ENCODE measurements at regions not wholly inside any gene's neighbourhood (a gene's known extent, or its start where the extent isn't known, plus 50 kb on each side); places are given as distances from the start of the nearest gene placed in this dataset.

DNA sequence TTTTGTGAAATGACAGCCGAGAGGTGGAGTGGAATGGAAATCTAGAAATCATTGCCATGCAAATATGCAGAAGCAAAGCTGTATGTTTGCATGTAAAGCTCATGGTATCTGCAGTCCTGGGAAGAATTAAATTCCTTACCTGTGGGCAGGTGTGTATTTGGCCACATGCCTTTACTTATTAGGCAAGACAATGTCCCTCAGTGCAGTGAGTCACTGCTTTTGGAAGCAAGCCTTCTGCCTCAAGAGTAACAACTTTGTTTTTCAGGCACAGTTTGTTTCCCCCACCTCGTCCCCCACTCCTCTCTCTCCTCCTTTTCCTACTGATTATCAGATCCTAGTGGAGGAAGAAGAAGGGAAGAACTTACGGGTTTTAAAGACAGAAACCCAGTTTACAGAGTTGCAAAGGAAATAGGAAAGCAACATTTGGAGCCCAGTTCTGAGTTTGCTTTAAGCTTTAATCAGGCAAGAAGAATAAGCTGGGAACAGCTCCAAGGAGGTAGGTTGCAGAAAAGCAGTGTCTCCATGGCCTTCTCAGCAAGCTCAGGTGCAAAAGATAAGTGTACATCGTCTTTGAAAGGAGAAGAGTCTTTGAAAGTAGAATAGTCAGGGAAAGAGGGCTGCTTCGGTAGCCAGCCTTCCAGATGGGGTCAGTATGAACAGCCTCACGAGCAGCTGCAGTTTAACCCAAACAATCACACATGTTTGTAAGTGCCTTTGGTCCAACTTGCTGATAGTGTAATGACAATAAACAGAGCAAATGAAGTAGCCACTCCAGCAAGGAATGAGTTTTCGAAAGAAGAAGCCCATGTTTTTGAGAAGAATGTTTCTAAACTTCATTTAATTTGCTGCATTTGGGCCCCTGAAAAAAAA is 190.1 kb downstream of the KLF5 start:
- no peak for DNase-seq
- no peaks in the 10 kb centered on the region for H3K36me3 ChIP-seq (replicated peaks in 1 of 2)
- no peaks in the 10 kb centered on the region for H3K4me1 ChIP-seq (replicated peaks in 1 of 2)
- no peaks in the 10 kb centered on the region for H3K9me3 ChIP-seq (replicated peaks in 1 of 3)
- no peaks in the 10 kb centered on the region for H3K27me3 ChIP-seq
- intact Hi-C loops (cut with DNase I): no loop called here
- 44 to 51% (median 46%) methylated on average over 7 of the region's 7 CpGs for WGBS, 4 donors
- no peak for TF ChIP-seq POLR2A (IDR thresholded peaks at IDR 0.05)
- TF ChIP-seq, protein P1, sequence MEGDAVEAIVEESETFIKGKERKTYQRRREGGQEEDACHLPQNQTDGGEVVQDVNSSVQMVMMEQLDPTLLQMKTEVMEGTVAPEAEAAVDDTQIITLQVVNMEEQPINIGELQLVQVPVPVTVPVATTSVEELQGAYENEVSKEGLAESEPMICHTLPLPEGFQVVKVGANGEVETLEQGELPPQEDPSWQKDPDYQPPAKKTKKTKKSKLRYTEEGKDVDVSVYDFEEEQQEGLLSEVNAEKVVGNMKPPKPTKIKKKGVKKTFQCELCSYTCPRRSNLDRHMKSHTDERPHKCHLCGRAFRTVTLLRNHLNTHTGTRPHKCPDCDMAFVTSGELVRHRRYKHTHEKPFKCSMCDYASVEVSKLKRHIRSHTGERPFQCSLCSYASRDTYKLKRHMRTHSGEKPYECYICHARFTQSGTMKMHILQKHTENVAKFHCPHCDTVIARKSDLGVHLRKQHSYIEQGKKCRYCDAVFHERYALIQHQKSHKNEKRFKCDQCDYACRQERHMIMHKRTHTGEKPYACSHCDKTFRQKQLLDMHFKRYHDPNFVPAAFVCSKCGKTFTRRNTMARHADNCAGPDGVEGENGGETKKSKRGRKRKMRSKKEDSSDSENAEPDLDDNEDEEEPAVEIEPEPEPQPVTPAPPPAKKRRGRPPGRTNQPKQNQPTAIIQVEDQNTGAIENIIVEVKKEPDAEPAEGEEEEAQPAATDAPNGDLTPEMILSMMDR (IDR thresholded peaks at IDR 0.05): no peak
- no peak overlapping the region for H3K27ac ChIP-seq
- H3K4me3 ChIP-seq: no peak overlapping the region

DNA sequence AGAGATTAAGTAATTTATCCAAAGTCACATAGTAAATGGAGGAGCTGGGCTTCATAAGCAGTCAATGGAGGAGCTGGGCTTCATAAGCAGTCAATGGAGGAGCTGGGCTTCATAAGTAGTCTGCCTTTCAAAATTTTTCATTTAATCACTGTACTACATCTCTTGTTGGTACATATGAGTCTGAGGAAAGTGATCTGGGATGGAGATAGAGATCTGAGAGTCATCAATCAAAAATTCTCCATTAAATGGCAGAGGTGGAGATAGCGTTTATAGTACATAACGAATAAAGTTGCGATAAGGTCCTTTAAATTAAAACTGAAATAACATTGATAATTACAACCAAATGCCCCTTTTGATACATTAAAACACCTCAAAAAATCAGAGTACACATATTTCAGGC is 189.3 kb downstream of the KLF5 start:
- Histone ChIP-seq H3K4me3 (no peak overlapping the region), H3K36me3 (replicated peaks in 1 of 2) (no peaks in the 10 kb centered on the region), H3K9me3 (replicated peaks in 1 of 3) (no peaks in the 10 kb centered on the region), H3K27ac (no peak overlapping the region), H3K27me3 (no peaks in the 10 kb centered on the region), H3K4me1 (replicated peaks in 1 of 2) (no peaks in the 10 kb centered on the region)
- intact Hi-C loops (cut with DNase I): no loop called here
- 78 to 91% (median 86%) methylated on average over 3 of the region's 3 CpGs for WGBS, 4 donors
- no peak for TF ChIP-seq POLR2A (IDR thresholded peaks at IDR 0.05)
- TF ChIP-seq, protein P1 (IDR thresholded peaks at IDR 0.05): no peak
- no peak for DNase-seq

DNA sequence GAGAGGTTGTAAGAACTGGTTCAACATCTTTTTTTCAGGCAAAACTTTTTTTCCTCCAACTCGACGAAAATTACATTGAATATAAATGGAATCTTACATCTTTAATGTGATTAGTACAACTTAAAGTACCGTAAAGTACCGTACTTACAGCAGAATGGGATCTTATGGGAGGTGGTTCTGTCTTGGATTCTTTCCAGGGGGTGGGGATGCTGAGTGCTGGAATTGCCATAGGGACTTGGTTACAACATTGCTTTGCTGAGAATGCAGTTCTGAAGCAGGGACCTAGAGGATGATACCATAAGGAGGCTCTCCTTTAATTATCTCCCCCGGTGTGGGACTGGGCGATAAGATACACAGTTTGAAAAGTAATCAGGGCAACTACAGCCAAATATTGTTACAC is 186.4 kb downstream of the KLF5 start:
- 83 to 92% (median 90%) methylated on average over 6 of the region's 6 CpGs for WGBS, 4 donors

DNA sequence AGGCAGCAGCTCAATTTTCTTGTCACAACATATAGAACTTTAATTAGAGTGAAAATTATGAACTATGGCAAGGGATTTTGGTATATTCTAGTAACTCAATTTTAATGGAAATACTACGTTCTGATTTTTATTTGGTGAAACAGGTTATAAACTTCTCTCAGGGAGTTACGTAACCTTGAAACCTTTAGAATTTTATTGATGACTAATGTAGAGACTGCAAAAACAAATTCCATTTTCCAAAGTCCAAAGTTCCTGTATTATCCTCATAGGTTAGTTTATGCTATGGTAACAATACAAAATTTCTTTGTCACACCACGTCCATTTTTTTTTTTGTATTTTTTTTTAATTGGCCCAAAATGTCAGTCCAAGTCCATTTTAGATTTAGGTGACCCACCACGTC is 185.7 kb downstream of the KLF5 start:
- DNase-seq: no peak
- no peaks in the 10 kb centered on the region for H3K27me3 ChIP-seq
- intact Hi-C loops (cut with DNase I): no loop called here
- no peaks in the 10 kb centered on the region for H3K36me3 ChIP-seq (replicated peaks in 1 of 2)
- no peak overlapping the region for H3K27ac ChIP-seq
- WGBS, 4 donors: 72 to 79% (median 76%) methylated on average over 4 of the region's 4 CpGs
- no peak overlapping the region for H3K4me3 ChIP-seq
- TF ChIP-seq, protein P1 (IDR thresholded peaks at IDR 0.05): no peak
- TF ChIP-seq POLR2A (IDR thresholded peaks at IDR 0.05): no peak
- no peaks in the 10 kb centered on the region for H3K4me1 ChIP-seq (replicated peaks in 1 of 2)
- H3K9me3 ChIP-seq (replicated peaks in 1 of 3): no peaks in the 10 kb centered on the region

More for the DNA sequence above, 186.4 kb downstream of the KLF5 start:
- Histone ChIP-seq H3K27ac (no peak overlapping the region), H3K27me3 (no peaks in the 10 kb centered on the region), H3K4me3 (no peak overlapping the region), H3K9me3 (replicated peaks in 1 of 3) (no peaks in the 10 kb centered on the region), H3K4me1 (replicated peaks in 1 of 2) (no peaks in the 10 kb centered on the region), H3K36me3 (replicated peaks in 1 of 2) (no peaks in the 10 kb centered on the region)
- intact Hi-C loops (cut with DNase I): no loop called here
- TF ChIP-seq, protein P1 (IDR thresholded peaks at IDR 0.05): no peak
- no peak for TF ChIP-seq POLR2A (IDR thresholded peaks at IDR 0.05)
- DNase-seq: no peak
